HG03521 (cell line): ENCODE measurements at regions not wholly inside any gene's neighbourhood (a gene's known extent, or its start where the extent isn't known, plus 50 kb on each side); places are given as distances from the start of the nearest gene placed in this dataset.

Experiments used
- ATAC-seq: cut with Tn5 transposase; IDR thresholded peaks from one replicate; pipeline ENCODE4 v1.9.1; 2021; ENCODE audit warnings: mild to moderate bottlenecking, moderate library complexity; ENCODE audit not compliant: unreplicated experiment

- ATAC-seq, result no peak
These were observed 311.9 kb upstream of the RUNX1 start for GRCh38 chr21:35360870-35361570.

- no peak for ATAC-seq
These were observed 310.0 kb upstream of the RUNX1 start for GRCh38 chr21:35359076-35359475.

GRCh38 chr21:35358008-35358407 is 308.9 kb upstream of the RUNX1 start:
- no peak for ATAC-seq

GRCh38 chr21:35357041-35357780 is 308.1 kb upstream of the RUNX1 start:
- ATAC-seq, result no peak

GRCh38 chr21:35354078-35354477 is 305.0 kb upstream of the RUNX1 start:
- no peak for ATAC-seq

- ATAC-seq, result no peak
These were observed 303.7 kb upstream of the RUNX1 start for GRCh38 chr21:35352793-35353192.

- no peak for ATAC-seq
These were observed 303.1 kb upstream of the RUNX1 start for GRCh38 chr21:35352066-35352770.

GRCh38 chr21:35351434-35351833 is 302.3 kb upstream of the RUNX1 start:
- no peak for ATAC-seq

- ATAC-seq, result no peak
These were observed 301.9 kb upstream of the RUNX1 start for GRCh38 chr21:35350965-35351364.

- ATAC-seq, result no peak
These were observed 300.4 kb upstream of the RUNX1 start for GRCh38 chr21:35349376-35350080.

GRCh38 chr21:35348686-35349085 is 299.6 kb upstream of the RUNX1 start:
- no peak for ATAC-seq

- ATAC-seq, result no peak
These were observed 297.6 kb upstream of the RUNX1 start for GRCh38 chr21:35346697-35347096.

- no peak for ATAC-seq
These were observed 296.9 kb upstream of the RUNX1 start for GRCh38 chr21:35345954-35346353.

GRCh38 chr21:35344582-35344981 is 295.5 kb upstream of the RUNX1 start:
- ATAC-seq, result no peak

GRCh38 chr21:35343046-35343819 is 294.1 kb upstream of the RUNX1 start:
- no peak for ATAC-seq

GRCh38 chr21:35342440-35342839 is 293.3 kb upstream of the RUNX1 start:
- no peak for ATAC-seq

- ATAC-seq, result no peak
These were observed 291.2 kb upstream of the RUNX1 start for GRCh38 chr21:35340273-35340672.

- no peak for ATAC-seq
These were observed 290.0 kb upstream of the RUNX1 start for GRCh38 chr21:35338881-35339632.

GRCh38 chr21:35338281-35338680 is 289.2 kb upstream of the RUNX1 start:
- ATAC-seq, result no peak

GRCh38 chr21:35337573-35337972 is 288.5 kb upstream of the RUNX1 start:
- no peak for ATAC-seq
